Activated T-cell treated with anti-CD3 and anti-CD28 coated beads for 1 hour (primary cell): ENCODE measurements at regions not wholly inside any gene's neighbourhood (a gene's known extent, or its start where the extent isn't known, plus 50 kb on each side); places are given as distances from the start of the nearest gene placed in this dataset.

Experiments
- DNase-seq: peaks from one replicate; pipeline ENCODE4 v3.0.0-alpha.2; 2020; ENCODE audit warnings: low read depth

DNA sequence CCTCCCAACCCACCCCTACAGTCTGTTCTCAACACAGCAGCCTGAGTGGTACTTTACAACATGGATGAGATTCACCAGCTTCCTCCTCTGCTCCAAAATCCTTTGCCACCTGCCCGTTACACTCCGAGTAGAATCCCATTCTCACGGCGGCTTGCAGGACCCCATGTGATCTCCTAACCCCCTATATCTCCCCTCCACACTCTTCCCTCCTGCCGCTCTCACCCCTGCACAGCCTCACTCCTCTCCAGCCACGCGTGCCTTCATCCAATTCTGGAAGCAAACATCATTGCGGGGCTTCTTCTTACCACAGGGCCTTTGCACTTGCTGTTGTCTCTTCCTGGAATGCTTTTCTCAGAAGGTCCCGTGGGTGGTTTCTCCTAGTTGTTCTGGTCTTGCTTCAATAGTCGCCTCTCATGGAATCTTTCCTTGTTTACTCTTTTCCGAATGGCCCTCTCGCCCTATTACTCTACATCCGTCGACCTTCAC, 472.3 kb downstream of the CDH26 start:
- no peak for DNase-seq

DNA sequence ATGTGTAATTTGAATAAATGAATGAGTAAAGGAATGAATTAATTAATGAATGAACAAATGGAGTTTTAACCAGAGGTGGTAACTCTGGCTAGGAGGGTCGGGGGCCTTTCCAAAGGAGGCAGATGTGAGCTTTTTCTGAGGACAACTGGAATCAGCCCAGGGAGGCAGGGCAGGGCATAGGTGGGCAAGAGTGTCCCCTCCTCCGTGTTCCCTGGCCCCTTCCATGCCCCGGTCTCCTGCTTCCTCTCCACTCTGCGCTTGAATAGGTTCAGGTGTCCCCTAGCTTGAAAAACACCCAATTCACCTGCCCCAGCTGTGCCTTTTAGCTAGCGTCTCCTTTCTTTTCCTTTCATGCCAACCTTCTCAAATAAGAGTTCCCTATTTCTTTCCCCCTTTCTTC, 473.1 kb downstream of the CDH26 start:
- DNase-seq: no peak

DNA sequence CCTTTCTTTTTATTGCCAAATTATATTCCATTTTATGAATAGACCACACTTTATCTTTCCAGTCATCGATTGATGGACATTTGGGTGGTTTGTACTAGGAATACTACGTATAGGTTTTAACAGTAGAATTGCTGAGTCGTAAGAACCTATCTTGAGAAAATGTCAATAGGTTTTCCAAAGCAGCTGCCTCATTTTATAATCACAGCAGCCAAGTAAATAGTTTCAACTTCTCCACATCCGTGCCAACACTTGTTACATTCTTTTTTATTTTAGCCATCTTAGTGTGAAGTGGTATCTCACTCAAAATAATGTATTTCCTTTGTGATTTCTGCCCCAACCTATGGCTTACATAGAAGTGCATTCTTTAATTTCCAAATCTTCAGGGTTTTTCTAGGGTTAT, 479.2 kb downstream of the CDH26 start:
- DNase-seq: no peak

DNA sequence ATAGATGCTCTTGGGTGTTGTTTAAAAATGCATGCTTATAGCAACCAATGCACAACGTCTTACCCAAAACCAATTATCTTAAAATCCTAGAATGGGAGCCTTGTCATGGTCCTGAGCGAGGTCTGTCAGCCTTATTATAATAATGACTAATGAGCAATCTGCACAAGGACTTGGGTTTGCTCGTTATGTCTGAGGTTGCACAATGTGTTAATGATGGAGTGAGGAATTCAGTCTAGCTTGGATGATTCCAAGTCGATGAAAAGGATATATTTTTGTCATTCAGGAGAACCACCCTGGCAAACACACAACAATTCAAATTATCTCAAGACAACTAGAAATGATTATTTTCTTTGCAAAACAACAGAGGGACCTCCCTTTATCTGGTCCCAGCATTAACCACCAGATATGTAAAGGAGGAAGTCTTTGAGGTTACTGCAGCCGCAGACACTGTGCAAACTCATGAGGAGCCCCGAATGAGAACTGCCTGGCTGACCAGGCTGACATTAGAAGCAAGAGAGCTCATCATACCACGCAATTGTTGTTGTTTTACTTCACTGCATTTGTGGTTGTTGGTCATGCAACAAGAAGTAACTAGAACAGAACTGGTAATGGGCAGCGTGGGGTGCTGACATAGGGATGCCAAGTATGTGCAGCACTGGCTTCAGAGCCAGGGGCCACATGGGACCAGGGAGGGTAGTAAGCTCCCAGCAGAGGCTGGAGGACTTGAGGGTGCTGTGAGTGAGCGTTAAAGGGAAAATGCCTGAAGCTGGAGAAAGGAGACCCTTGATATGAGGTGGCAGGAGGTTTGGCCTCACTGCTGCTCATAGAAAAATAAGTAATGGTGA, 488.3 kb downstream of the CDH26 start:
- DNase-seq: no peak

DNA sequence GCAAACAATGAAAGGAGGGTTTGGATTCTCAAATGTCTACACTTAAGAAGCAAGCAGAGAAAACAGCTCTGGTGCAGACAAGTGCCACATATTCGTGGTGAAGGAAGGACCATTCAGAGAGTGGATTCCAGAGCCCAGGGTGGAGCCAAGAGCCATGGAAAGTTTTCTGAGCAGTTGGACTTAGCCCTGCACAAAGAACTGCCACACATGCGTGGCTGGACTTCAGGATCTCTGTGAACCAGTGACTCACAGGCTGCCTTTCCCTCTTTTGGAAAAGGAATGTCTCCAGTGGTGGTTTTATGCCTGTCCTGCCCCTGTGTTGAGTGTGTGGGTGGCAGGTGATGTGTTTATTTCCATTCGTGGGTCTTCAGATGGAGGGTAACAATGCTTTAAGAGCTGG, 489.5 kb downstream of the CDH26 start:
- no peak for DNase-seq

DNA sequence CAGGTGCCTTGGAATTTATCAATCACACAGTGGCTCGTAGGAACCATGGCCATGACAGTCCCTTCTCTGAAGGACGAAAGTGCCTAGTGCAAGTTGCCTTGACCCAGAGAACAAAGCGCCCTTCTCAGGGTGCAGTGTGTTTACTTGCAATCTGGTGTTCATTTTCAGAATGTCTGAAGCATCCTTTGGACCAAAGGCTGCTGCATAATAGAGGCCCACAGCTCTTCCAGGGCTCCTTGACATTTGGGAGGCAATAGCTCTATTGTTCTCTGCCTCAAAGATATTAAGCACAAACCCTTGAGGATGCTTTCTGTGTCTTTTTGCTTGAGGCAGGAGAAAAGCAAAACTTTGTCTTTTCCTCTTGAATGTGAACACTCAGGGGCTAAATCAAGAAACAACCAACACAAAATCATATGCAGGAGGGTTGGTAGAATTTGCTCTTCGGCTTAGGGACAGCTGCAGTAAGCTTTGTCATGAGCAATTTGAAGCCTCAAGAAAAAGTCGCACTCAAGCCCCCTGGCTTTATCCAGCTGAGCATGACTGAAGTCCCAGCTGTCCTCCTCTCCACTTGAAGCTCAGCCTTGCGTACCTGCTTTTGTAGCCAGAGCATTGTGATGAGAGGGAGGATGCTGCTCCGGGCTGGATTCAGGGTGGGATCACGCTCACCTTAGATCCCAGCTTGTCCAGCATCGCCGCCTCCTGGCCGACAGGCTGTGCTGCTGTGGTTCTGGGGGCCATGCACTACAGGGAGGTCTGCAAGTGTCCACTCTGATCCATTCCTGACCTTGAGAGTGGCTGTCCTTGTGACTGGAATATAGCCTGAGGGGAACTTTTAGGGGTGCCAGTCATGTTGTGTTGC, 495.4 kb downstream of the CDH26 start:
- DNase-seq: no peak

DNA sequence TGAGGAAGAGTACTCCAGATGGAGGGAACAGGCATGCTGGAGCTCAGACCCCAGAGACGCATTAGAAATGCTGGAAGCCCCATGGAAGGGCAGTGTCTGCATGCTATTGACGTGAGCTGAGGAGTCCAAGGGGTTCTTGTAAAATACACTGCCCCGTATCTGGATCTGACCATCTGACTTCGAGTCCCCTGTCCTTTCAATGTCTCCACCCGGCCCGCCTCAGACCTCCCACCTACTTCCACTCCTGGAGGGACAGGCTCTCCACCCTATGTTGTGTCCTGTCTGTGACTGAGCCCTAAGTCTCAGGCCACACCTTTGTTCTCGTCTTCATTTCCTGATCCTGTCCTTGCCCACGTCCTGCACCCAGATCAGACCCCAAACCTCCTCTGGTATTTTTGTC, 496.3 kb downstream of the CDH26 start:
- DNase-seq: no peak

DNA sequence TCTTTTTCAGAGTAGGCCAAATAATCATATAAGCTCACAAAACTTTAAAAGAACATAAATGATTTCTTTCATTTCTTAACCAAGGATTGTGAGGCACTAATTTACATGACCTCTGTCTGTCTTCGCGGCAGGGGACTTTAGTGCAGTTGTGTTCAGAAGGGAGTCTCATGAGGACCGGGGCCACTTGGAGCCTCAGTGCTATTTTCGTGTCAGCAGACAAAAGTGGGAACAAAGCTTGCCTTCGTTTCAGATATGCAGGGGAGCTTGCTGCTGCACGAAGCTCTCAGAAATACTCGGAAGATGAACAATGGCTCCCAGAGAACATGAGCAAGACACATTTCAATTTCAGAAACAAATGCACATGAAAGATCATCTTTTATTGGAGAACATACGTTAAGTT, 497.0 kb downstream of the CDH26 start:
- DNase-seq: no peak

DNA sequence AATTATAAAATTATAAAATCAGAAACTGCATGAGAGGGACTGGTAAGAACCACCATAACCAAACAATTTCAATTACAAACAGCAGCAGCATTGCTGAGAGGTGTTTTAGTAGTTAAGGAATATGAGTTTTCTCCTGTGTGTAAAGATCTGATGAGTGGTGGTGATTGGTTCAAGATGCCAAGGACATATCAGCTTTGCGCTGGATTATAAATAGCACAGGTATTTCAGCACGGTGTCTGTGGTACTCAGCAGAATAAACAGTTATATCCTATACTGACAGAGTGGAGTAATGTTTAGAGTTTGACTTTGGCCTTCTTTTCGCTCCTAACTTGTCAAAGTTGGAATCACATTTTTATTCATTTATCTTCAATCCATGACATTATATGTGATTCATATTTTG, 501.0 kb downstream of the CDH26 start:
- DNase-seq: no peak

DNA sequence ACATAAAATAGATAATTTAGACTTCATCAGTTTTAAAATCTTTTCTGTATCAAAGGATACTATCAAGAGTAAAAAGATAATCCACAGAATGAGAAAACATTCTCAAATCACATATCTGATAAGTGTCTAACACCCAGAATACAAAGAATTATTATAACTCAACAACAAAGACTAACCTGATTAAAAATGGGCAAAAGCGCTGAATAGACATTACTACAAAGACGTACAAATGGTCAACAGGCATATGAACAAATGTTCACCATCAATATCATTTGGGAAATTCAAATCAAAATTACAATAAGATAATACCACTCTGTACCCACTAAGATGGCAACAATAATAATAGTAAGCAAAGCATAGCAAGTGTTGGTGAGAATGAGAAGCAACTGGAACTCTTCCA, 503.8 kb downstream of the CDH26 start:
- no peak for DNase-seq

DNA sequence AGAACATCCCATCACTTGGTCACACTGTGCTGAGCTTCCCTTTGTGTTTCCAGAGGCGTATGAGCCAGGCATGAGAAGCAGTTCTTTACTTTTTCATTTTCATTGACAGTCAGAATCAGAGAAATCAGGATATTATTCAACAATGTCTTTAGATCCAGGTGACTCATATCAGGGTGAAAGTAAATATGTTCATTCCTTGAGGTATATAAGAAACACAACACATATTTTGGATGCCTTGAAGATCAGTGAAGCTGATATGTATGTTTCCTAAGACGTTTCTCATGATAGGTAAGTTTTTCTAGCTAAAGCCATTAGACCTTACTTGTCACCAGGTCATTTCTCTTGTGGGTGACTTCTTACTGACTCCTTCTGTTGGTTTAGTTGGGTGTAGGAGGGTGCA, 505.6 kb downstream of the CDH26 start:
- DNase-seq: no peak

DNA sequence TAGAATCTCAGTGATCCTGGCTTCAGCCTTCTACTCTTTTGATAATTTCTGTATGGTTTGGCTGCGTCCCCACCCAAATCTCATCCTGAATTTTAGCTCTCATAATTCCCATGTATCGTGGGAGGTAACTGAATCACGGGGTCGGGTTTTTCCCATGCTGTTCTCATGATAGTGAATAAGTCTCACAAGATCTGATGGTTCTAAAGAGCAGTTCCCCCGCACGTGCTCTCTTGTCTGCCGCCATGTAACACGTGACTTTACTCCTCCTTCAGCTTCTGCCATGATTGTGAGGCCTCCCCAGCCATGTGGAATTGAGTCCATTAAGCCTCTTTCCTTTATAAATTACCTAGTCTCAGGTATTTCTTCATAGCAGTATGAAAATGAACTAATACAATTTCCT, 507.2 kb downstream of the CDH26 start:
- no peak for DNase-seq

DNA sequence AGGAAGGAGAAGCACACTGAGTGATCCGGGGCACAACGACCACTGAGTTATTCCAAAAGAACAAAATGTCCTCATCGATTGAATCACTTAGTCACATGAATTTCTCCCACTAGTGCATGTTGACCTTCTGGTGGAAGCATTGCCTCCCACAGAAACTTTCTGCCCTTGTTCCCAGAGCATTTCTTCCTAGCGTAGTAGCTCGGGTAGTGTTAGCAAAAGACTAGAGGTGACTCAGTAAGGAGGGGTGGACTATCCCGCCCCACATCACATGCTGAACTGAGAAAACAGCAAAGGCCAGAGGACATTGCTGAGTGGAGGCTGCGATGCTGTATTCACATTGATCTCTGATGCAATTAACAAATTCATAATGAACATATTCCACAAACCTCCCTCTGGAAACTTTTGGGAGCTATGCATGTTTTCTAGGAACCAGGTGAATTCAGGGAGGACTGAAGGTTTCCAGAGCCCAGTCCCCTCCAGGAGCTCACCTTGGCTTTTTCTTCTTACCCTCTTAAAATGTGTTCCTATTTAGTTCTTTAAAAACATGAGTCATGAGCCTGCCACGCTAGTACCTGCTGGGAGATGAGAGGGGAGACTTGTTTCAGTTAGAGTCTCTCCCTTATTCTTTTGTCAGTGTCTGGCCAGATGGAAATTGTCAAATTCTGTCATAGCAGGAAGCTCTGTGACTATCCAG, 507.9 kb downstream of the CDH26 start:
- DNase-seq: no peak

DNA sequence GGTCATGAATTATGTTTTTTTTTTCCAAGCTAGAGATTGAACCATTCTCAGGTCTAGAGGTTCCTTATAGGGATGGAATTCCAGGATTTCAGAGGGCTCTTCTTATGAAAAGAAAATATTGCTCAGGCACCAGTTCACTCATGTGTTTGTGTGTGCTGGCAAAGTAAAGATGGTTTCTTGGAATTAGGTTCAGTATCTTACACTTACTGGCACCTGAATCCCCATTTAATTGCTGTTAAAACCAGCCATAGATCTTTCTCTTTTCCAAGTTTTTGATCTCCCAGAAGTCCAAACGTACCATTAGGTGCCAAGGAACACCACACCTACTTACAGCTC, 508.4 kb downstream of the CDH26 start:
- no peak for DNase-seq

DNA sequence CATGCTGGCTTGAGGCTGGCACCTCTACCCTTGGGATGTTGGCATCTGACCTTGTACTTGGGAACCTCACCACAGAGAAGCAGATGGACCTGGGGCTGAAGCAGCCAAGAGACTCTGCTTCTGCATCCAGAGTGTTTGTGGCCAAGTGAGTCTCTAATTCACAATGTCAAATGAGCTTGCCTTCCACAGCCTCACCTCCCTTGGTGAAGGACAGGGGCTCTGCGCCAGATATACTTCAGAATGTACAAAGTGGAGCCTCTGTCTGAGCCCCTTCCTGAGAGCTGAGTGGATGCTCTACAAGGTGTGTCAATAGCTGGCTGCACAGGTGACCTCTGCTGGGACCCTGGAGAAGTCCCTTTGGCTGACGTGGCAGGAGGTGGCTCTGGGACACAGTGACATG, 508.9 kb downstream of the CDH26 start:
- no peak for DNase-seq

DNA sequence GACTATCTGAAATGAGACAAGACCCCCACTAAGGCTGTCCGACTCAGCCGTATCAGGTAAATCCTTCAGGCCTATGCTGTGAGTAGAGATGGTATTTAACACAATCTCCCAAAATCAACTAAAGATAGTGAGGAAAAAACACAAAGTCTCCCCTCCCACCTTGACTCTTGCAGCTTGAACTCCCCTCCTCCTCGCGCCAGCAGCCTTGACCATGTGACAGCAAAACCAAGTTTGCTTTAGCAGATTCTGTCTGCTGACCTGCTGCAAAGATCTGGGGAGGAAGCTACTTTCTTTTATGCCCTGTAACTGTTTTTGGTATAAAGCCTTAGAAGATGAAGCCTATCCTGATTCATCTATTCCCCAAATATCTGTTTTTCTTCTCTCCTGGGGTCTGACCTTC, 509.5 kb downstream of the CDH26 start:
- no peak for DNase-seq

DNA sequence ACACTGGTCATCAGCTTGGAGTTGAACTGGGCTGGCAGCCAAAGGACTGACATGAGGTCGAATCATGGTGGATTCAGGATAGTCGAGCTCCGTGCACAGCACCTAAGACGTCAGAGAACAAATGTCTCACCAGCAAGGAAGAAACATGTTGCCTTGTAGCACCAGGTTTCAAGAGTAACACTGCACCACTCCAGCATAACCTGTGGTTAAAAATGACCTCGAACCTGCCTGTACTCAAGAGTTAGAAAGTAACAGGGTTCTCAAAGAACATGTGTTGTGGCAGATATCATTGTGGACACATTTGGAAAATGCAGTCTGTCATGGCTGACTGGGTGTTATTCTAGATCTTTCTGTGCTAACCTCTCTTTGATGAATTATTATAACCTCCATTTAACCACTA, 511.6 kb downstream of the CDH26 start:
- DNase-seq: no peak

DNA sequence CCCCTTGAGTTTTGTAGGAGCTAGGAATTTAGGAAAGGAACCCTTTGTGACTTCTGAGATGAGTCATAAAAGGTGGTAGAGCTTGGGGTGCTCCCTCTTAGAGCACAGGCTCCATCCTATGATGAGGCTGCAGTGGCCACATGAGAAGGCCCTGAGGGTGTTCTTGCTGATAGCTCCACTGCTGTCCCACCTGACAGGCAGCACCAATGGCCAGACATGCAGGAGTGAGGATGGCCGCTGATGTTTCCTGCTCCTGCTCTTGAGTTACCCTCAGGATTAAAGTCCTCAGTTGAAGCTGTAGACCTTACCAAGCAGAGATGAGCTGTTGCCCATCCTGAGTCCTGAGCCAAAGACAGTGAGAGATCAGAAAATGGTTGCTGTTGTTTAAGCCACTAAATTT, 512.1 kb downstream of the CDH26 start:
- no peak for DNase-seq

DNA sequence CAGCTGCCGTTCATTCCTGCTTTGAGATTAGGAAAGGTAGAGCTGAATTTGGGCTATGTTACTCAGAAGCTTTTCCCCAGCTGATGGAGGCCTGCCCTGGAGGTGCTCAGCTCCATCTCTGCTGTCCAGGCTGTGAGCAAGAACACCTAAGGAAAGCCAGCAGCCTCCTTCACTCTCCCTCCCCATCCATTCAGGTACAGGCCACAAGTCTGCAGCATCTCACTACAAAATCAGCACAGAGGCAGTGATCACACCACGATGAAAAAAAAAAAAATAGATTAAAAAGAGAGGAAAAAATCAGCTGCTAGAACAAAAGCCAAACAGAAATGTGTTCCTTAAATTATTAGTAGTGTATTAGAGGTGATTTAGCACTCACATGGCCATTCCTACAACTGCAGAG, 515.0 kb downstream of the CDH26 start:
- DNase-seq: no peak

DNA sequence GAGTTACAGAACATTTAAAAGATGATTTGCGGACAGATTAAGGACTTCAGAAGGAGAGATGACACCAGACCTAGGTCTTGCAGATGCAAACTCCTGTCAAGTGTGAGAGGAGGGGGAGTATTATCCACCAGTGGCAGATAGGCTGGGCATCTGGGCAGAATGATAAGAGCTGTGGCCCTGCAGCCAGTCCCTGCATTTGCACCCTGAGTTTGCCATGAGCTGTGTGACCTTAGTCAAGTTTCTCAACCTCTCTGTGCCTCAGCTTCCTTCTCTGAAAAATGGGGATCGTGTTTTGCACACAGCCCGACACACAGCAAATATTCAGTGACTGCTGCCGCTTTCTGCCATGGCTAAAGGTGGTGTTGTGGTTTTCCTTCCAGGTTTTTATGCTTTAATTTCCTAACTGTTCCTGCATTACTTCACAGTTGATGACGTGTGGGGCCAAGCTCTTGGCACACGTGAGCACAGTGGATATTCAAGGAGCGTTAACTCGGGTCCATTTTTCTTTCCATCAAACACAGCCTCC, 516.2 kb downstream of the CDH26 start:
- DNase-seq: no peak

DNA sequence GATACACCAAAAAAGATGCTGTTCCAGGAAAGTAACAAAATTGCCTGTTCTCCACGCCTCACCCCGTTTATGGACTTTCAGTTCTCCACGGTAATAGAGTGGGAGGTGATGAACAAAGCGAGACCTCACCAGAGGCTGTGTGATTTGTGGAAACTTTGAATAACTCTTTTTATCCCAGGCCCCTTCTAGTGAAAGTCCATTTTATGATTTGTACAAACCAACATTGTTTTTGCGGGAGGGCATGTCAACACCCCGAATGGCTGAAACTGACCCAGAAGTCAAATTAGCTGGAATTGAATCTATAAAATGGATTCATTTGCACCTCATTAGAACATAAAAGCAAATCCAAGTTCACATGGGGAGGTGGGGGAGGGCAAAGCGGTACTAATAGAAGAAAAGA, 517.8 kb downstream of the CDH26 start:
- no peak for DNase-seq

DNA sequence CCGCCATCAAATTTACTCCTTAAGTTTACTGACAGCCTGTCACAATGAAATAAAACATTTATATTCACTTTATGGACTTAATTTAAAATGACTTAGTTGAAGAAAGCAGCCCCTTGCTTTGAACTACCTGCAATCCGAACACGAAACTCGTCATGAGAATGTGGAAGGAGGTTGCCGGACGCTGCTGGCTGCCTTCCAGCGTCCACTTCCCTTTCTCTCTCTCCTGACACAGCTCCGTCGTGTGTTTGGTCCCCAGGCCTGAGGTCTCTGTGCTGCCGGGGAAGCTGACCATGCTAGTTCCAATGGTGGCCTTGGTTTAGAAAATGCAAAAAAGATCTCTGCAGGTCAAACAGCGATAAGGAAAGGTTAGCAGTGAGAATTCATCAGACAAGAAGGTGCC, 519.7 kb downstream of the CDH26 start:
- DNase-seq: no peak

DNA sequence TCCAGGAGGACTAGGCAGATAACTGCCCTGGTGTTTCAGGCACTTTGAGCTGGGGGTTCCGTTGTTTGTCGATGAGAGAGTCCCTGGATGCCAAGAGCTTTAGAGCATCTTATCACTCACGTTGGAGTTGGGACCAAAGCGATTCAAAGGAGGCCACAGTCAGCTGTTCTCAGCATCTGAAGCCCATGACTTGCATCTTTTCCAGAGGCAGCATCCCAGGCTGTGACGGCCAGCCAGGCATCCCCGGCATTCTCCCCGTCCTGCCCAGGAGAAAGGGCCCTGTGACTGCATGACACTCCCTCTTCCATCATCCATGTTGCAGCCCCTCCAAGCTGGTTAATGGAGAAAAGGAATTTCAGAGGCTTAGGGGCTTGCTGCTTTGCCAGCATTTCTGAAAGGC, 520.3 kb downstream of the CDH26 start:
- DNase-seq: no peak
